GM12878 (cell line): ENCODE measurements at regions not wholly inside any gene's neighbourhood (a gene's known extent, or its start where the extent isn't known, plus 50 kb on each side); places are given as distances from the start of the nearest gene placed in this dataset.
"Not testable (repeated sequence)": the region's sequence is repeated elsewhere in the genome, so short reads cannot be mapped to it uniquely, and the experiment has no call there.

Experiments
- ATAC-seq: fragments of 200-7000 bp; cut with Tn5 transposase; 3 replicates; pipeline ENCODE4 v1.9.1; 2020; ENCODE audit warnings: mild to moderate bottlenecking, moderate library complexity
- BruUV-seq: library from RNA; stranded (reverse); fragments of 400-500 nt; replicated peaks from 2 replicates; lab custom pipeline; 2021; lab: Mats Ljungman, UMichigan
- CTCF ChIA-PET: fragments of 300-600 bp; sonication (Branson Sonifier 250); formaldehyde crosslinking; extraction: SDS; loops from one replicate; lab custom pipeline; 2021; ENCODE audit warnings: inconsistent platforms; lab: Yijun Ruan, JAX
- POLR2A ChIA-PET: fragments of 350-600 bp; formaldehyde crosslinking; extraction: SDS; loops from one replicate; lab custom pipeline; 2021; ENCODE audit warnings: inconsistent platforms; lab: Charles Lee
- RAD21 ChIA-PET: fragments of 300-600 bp; sonication (Branson Sonifier 250); formaldehyde crosslinking; loops from one replicate; lab custom pipeline; 2023; ENCODE audit warnings: antibody characterized with exemption; ENCODE audit not compliant: unreplicated experiment; lab: Charles Lee
- SMC1A ChIA-PET: fragments of 300-600 bp; sonication (Branson Sonifier 250); formaldehyde crosslinking; loops from one replicate; lab custom pipeline; 2023; ENCODE audit not compliant: unreplicated experiment, uncharacterized antibody; lab: Charles Lee
- DNase-seq: peaks from one replicate; pipeline ENCODE4 v3.0.0-alpha.2; 2011; ENCODE audit warnings: low read depth, low spot score
- FAIRE-seq: peaks from 3 replicates; lab custom pipeline; 2011; peaks lifted over from hg19 to GRCh38; lab: Jason Lieb, UNC
- H2AFZ ChIP-seq: 2 replicates; pipeline ENCODE4 v1.6.0; 2011; ENCODE audit warnings: low read depth, low read length, control low read depth; ENCODE audit not compliant: control insufficient read depth
- H3K27ac ChIP-seq: 2 replicates; pipeline ENCODE4 v1.5.1; 2011; ENCODE audit warnings: control low read depth; ENCODE audit not compliant: control insufficient read depth, insufficient read depth
- H3K27me3 ChIP-seq, 2 experiments: replicated peaks in 1 of 2; 2 replicates each; pipeline versions ENCODE4 v1.6.0 to v1.6.1; 2011; ENCODE audit warnings: low read length in 1 of 2; ENCODE audit not compliant: control insufficient read depth in 2 of 2, insufficient read depth in 2 of 2
- H3K36me3 ChIP-seq, 2 experiments: 2 replicates each; pipeline ENCODE4 v1.5.1; 2011; ENCODE audit warnings: low read length in 1 of 2; ENCODE audit not compliant: control insufficient read depth in 2 of 2, insufficient read depth in 2 of 2
- H3K4me1 ChIP-seq: 2 replicates; pipeline ENCODE4 v1.6.1; 2011; ENCODE audit warnings: mild to moderate bottlenecking, low read length, moderate library complexity, mixed read lengths; ENCODE audit not compliant: control insufficient read depth, insufficient read depth
- H3K4me2 ChIP-seq: 2 replicates; pipeline ENCODE4 v1.6.0; 2011; ENCODE audit warnings: control low read depth; ENCODE audit not compliant: control insufficient read depth, insufficient read depth
- H3K4me3 ChIP-seq: fragments of 200-600 bp; sonication (generic); 2 replicates; pipeline ENCODE4 v1.5.1; 2016
- H3K79me2 ChIP-seq: 2 replicates; pipeline ENCODE4 v1.6.0; 2011; ENCODE audit warnings: low read length; ENCODE audit not compliant: control insufficient read depth, insufficient read depth
- H3K9ac ChIP-seq: 2 replicates; pipeline ENCODE4 v1.8.0; 2011; ENCODE audit warnings: low read length, control low read depth, mixed read lengths; ENCODE audit not compliant: control insufficient read depth, insufficient read depth
- H3K9me3 ChIP-seq: replicated peaks from 3 replicates; pipeline ENCODE4 v1.5.1; 2011; ENCODE audit warnings: mild to moderate bottlenecking, low read length; ENCODE audit not compliant: control insufficient read depth, insufficient read depth
- H4K20me1 ChIP-seq: 2 replicates; pipeline ENCODE4 v1.6.0; 2011; ENCODE audit not compliant: control insufficient read depth, insufficient read depth
- ESRRA ChIP-seq: IDR thresholded peaks from 2 replicates; pipeline ENCODE4 v1.6.1; 2012; ENCODE audit warnings: mild to moderate bottlenecking, low read length, improper control_type of control experiment
- NRF1 ChIP-seq: conservative IDR thresholded peaks from 2 replicates; pipeline ENCODE4 v1.6.1; 2011; ENCODE audit warnings: mild to moderate bottlenecking, low read depth, low read length, improper control_type of control experiment
- PAX8 ChIP-seq: fragments of 450-650 bp; IDR thresholded peaks from 2 replicates; pipeline ENCODE4 v1.6.1; 2017; ENCODE audit warnings: mild to moderate bottlenecking, moderate library complexity
- RFX5 ChIP-seq: IDR thresholded peaks from 2 replicates; pipeline ENCODE4 v1.6.1; 2011; ENCODE audit warnings: low read depth, low read length, improper control_type of control experiment
- ZNF207 ChIP-seq: fragments of 450-650 bp; IDR thresholded peaks from 2 replicates; pipeline ENCODE4 v1.6.1; 2014; ENCODE audit warnings: antibody characterized with exemption, mild to moderate bottlenecking, borderline replicate concordance
- WGBS: methylation state at CpG from one replicate; pipeline ENCODE4 v1.1.6; 2016; ENCODE audit warnings: low lambda C conversion rate; ENCODE audit not compliant: insufficient replicate concordance, insufficient coverage; ENCODE audit errors: missing lambda C conversion rate; 5-methylcytosine and 5-hydroxymethylcytosine counted together
- in situ Hi-C: fragments of 300-500 bp; cut with MboI; formaldehyde crosslinking; loops from 9 replicates; pipeline ENCODE4 v1.14.3; 2018; ENCODE audit warnings: mixed read lengths
- intact Hi-C: fragments of 100-400 bp; cut with micrococcal nuclease; formaldehyde crosslinking; loops from one replicate; pipeline ENCODE4 v1.14.2; 2022; ENCODE audit not compliant: unreplicated experiment
- TF ChIP-seq, protein P1 (sequence below): IDR thresholded peaks from 2 replicates; pipeline ENCODE4 v1.6.1; 2011; ENCODE audit warnings: low read depth, low read length, improper control_type of control experiment, borderline replicate concordance
- TF ChIP-seq, protein P2 (sequence below): fragments of 450-650 bp; conservative IDR thresholded peaks from 2 replicates; pipeline ENCODE4 v1.6.1; 2017; ENCODE audit warnings: mild to moderate bottlenecking, moderate library complexity
- TF ChIP-seq, protein P3 (sequence below): fragments of 450-650 bp; formaldehyde crosslinking; IDR thresholded peaks from 2 replicates; pipeline ENCODE4 v1.5.0; 2022; ENCODE audit warnings: mild to moderate bottlenecking, missing genetic modification characterization

DNA sequence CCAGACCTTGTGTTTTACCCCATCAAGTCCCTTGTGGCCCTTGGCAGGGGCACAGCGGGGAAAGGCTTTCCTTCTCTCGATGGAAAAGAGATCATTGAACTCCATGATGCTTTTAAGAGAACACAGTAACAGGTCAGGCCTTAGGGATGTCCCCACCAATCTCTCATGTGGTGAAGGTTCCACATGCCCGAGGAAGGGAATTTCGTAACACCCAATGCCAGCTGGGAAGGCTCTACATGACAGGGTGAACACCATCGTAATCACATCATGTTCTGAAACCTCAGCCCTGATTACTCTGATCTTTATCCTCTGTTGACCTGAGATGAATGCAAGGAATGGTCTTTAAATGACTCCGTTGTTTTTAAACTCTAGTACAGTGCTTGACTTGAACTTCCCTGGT, 105.5 kb upstream of the SPAG17 start (continued):
- TF ChIP-seq, protein P1, sequence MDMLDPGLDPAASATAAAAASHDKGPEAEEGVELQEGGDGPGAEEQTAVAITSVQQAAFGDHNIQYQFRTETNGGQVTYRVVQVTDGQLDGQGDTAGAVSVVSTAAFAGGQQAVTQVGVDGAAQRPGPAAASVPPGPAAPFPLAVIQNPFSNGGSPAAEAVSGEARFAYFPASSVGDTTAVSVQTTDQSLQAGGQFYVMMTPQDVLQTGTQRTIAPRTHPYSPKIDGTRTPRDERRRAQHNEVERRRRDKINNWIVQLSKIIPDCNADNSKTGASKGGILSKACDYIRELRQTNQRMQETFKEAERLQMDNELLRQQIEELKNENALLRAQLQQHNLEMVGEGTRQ = no peak
- no peak for TF ChIP-seq ESRRA

DNA sequence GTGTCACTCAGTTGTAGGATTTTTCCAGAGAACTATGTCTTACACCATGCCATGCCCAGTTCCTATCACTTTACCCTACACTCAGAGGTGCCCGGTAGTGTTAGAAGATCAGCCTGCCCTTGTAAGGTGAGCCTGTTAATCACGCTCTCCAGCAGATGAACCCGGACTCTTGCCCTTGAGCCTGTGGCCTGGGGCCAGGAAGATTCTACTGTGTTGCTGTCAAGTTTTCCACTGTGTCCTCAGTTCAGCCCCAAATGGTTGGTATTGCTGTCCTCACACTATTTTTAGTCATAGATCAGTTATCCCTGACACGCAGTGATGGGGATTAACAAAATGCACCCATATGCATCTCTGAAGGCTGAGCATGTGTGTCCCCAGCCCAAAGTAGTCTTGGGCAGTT, 105.0 kb upstream of the SPAG17 start:
- 36% methylated on average over 4 of the region's 4 CpGs for WGBS
- DNase-seq = no peak
- Histone ChIP-seq H3K9me3 (no peaks in the 10 kb centered on the region), H3K36me3 (no peaks in the 10 kb centered on the region)
- no peak for ATAC-seq
- SMC1A ChIA-PET = no interaction called here
- CTCF ChIA-PET = no interaction called here
- RAD21 ChIA-PET = no interaction called here
- no peak for TF ChIP-seq ZNF207
- no peak for TF ChIP-seq RFX5
- TF ChIP-seq NRF1 = no peak
- TF ChIP-seq, protein P2, sequence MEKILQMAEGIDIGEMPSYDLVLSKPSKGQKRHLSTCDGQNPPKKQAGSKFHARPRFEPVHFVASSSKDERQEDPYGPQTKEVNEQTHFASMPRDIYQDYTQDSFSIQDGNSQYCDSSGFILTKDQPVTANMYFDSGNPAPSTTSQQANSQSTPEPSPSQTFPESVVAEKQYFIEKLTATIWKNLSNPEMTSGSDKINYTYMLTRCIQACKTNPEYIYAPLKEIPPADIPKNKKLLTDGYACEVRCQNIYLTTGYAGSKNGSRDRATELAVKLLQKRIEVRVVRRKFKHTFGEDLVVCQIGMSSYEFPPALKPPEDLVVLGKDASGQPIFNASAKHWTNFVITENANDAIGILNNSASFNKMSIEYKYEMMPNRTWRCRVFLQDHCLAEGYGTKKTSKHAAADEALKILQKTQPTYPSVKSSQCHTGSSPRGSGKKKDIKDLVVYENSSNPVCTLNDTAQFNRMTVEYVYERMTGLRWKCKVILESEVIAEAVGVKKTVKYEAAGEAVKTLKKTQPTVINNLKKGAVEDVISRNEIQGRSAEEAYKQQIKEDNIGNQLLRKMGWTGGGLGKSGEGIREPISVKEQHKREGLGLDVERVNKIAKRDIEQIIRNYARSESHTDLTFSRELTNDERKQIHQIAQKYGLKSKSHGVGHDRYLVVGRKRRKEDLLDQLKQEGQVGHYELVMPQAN = no peak
- no peak for TF ChIP-seq ESRRA
- no peak for TF ChIP-seq PAX8
- TF ChIP-seq, protein P3, sequence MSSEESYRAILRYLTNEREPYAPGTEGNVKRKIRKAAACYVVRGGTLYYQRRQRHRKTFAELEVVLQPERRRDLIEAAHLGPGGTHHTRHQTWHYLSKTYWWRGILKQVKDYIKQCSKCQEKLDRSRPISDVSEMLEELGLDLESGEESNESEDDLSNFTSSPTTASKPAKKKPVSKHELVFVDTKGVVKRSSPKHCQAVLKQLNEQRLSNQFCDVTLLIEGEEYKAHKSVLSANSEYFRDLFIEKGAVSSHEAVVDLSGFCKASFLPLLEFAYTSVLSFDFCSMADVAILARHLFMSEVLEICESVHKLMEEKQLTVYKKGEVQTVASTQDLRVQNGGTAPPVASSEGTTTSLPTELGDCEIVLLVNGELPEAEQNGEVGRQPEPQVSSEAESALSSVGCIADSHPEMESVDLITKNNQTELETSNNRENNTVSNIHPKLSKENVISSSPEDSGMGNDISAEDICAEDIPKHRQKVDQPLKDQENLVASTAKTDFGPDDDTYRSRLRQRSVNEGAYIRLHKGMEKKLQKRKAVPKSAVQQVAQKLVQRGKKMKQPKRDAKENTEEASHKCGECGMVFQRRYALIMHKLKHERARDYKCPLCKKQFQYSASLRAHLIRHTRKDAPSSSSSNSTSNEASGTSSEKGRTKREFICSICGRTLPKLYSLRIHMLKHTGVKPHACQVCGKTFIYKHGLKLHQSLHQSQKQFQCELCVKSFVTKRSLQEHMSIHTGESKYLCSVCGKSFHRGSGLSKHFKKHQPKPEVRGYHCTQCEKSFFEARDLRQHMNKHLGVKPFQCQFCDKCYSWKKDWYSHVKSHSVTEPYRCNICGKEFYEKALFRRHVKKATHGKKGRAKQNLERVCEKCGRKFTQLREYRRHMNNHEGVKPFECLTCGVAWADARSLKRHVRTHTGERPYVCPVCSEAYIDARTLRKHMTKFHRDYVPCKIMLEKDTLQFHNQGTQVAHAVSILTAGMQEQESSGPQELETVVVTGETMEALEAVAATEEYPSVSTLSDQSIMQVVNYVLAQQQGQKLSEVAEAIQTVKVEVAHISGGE (CRISPR knock-in tag) = no peak
- TF ChIP-seq, all 136 proteins: peak for 0
- no peak overlapping the region for H3K9ac ChIP-seq
- H3K4me1 ChIP-seq = no peaks in the 10 kb centered on the region
- no peaks in the 10 kb centered on the region for H3K27me3 ChIP-seq
- no peaks in the 10 kb centered on the region for H3K79me2 ChIP-seq
- in situ Hi-C loops = no loop called here
- H3K4me3 ChIP-seq = no peak overlapping the region
- no peak for FAIRE-seq
- POLR2A ChIA-PET = no interaction called here
- intact Hi-C loops = no loop called here
- H3K27ac ChIP-seq = no peak overlapping the region
- BruUV-seq = no TSS peak
- H3K4me2 ChIP-seq = no peak overlapping the region
- H4K20me1 ChIP-seq = no peaks in the 10 kb centered on the region
- no peak overlapping the region for H2AFZ ChIP-seq

DNA sequence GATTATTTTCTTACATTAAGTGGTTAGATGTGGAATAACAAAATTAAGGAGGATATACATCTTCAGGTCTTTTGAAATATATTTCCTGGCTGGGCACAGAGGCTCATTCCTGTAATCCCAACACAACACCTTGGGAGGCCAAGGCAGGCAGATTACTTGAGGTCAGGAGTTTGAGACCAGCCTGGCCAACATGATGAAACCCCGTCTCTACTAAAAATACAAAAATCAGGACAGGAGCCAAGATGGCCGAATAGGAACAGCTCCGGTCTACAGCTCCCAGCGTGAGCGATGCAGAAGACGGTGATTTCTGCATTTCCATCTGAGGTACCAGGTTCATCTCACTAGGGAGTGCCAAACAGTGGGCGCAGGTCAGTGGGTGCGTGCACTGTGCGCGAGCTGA, 95.6 kb upstream of the SPAG17 start:
- H4K20me1 ChIP-seq, SMC1A ChIA-PET, H3K4me3 ChIP-seq, in situ Hi-C loops, H3K79me2 ChIP-seq, H3K4me1 ChIP-seq, ATAC-seq, FAIRE-seq, DNase-seq, H3K9ac ChIP-seq, H3K27ac ChIP-seq, H3K36me3 ChIP-seq, H3K4me2 ChIP-seq, CTCF ChIA-PET, H2AFZ ChIP-seq, H3K9me3 ChIP-seq, BruUV-seq, intact Hi-C loops, POLR2A ChIA-PET, RAD21 ChIA-PET, H3K27me3 ChIP-seq: not testable (repeated sequence)
- 70% methylated on average over 10 of the region's 10 CpGs for WGBS
